ENCODE measurements at regions not wholly inside any gene's neighbourhood (a gene's known extent, or its start where the extent isn't known, plus 50 kb on each side); places are given as distances from the start of the nearest gene placed in this dataset.
"Not testable (repeated sequence)": the region's sequence is repeated elsewhere in the genome, so short reads cannot be mapped to it uniquely, and the experiment has no call there.

DNA sequence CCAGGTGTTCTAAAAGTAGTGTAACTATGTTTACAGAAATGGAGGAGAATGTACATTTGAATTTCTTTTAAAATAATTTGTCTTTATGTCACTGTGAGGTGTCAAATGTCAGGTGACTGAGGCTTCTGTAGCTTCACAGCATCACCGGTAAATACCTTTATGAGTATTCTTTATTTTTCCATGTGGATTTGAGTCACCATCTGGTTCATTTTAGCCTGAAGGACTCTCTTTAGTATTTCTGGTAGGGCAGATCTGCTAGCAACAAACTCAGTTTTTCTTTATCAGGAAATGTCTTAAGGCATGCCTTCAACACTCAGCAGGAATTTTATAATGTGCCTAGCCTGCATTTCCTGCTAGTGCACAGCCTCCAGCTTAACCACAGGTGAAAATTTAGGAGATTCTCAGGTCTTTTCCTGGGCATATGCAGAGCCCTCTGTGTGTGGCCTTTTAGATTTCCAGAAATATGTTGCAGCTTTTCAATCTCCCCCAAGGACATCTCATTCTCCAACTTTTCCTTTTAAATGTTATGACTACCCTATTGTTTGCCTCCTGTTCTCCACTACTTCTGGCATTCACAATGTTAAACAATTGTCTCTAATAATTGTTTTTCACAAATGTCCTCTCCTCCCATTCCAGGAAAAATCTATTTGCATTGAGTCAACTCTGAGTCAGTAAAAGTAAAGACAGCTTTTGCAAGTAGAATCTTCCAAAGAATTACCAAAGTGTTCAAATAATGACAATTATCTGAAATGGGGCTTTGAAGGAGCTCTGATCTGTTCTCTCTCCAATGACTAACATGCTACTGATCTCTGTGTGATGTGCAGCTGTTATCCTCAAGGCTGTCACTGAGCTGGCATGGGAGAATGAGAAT lies 239.4 kb upstream of the CPHXL start:
- DNase-seq (ENCODE audit: low read depth) = no peak
- TF ChIP-seq, protein P1, sequence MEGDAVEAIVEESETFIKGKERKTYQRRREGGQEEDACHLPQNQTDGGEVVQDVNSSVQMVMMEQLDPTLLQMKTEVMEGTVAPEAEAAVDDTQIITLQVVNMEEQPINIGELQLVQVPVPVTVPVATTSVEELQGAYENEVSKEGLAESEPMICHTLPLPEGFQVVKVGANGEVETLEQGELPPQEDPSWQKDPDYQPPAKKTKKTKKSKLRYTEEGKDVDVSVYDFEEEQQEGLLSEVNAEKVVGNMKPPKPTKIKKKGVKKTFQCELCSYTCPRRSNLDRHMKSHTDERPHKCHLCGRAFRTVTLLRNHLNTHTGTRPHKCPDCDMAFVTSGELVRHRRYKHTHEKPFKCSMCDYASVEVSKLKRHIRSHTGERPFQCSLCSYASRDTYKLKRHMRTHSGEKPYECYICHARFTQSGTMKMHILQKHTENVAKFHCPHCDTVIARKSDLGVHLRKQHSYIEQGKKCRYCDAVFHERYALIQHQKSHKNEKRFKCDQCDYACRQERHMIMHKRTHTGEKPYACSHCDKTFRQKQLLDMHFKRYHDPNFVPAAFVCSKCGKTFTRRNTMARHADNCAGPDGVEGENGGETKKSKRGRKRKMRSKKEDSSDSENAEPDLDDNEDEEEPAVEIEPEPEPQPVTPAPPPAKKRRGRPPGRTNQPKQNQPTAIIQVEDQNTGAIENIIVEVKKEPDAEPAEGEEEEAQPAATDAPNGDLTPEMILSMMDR (IDR thresholded peaks at IDR 0.05; ENCODE audit: control insufficient read depth, extremely low read depth, insufficient read depth) = no peak
- no peak overlapping the region for H3K4me3 ChIP-seq (ENCODE audit: low read depth, low read length)

DNA sequence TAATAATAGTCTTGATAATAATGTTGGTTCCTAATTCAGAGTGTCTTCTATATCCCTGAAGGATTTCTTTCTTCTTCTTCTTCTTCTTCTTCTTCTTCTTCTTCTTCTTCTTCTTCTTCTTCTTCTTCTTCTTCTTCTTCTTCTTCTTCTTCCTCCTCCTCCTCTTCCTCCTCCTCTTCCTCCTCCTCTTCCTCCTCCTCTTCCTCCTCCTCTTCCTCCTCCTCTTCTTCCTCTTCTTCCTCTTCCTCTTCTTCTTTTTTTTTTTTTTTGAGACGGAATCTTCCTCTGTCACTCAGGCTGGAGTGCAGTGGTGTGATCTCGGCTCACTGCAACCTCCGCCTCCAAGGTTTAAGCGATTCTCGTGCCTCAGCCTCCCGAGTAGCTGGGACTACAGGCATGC lies 242.8 kb upstream of the CPHXL start:
- DNase-seq (ENCODE audit: low read depth); H3K4me3 ChIP-seq (ENCODE audit: low read depth, low read length): not testable (repeated sequence)

DNA sequence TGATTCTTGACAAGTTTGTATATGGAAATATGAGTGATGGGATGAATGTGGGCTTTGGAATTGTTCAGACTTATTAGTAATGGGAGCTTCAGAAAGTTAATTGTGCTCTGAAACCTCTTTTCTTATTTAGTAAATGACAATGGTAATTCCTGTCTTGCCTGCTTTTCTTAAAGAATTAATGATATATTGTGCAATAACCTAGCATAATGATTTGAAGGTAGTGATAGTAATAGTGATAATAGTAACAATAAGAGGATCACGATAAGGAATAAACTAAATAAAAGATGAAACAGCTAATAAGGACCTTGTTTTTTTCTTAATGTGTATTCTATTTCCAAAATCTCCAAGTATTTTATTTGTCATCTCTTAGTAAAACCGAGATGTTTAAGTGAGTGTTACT lies 245.0 kb upstream of the CPHXL start:
- TF ChIP-seq, protein P1 (IDR thresholded peaks at IDR 0.05; ENCODE audit: control insufficient read depth, extremely low read depth, insufficient read depth) = no peak
- H3K4me3 ChIP-seq (ENCODE audit: low read depth, low read length) = no peak overlapping the region
- DNase-seq (ENCODE audit: low read depth) = no peak

DNA sequence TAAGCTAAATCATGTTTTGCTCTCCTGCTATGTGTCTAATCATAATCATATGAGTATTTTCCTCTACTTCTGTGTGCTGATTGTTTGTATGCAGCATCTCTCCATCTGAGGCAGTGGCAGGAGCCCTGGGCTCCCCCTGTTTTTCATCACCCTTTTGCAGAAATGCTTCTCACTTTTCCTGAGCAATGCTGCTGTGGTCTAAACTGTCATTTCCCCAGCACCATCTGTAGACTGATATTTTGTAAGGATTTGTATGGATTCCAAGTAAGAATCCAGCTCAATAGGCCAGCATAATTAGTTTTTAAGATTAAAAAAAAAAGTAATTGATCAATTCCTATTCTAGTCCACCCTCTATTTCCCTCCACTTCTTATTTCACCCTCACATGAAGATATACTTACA lies 257.0 kb upstream of the CPHXL start:
- H3K4me3 ChIP-seq (ENCODE audit: low read depth, low read length) = no peak overlapping the region
- no peak for DNase-seq (ENCODE audit: low read depth)
- TF ChIP-seq, protein P1 (IDR thresholded peaks at IDR 0.05; ENCODE audit: control insufficient read depth, extremely low read depth, insufficient read depth) = no peak

DNA sequence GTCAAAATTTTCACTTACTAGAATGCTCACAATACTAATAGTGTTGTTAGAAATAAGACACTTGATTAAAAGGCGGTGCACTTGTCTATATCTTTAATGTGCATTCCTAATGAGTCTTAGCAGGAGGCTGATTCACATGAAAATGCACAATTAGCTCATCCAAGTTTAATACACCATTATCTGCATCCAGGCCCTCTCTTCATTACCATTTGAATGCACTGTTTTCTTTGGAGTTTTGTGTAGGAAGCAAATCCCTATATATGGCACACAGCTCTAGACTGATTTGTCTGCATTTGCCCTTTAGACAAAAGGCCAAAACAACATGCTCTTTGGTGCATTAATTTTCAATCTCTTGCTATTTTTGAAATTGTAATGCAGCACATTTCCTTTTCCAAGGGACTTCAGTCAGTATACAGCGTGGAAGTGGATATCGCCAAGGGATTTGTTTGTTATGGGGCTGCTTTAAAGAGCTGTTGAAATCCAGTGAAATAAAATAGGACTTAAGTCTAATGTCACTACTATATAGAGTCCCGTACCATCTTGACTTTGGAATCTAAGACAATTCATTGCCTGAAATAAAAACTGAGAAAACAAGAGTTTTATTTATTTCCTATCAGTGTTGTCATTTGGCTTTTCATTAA lies 257.6 kb upstream of the CPHXL start:
- TF ChIP-seq, protein P1 (IDR thresholded peaks at IDR 0.05; ENCODE audit: control insufficient read depth, extremely low read depth, insufficient read depth) = no peak
- no peak for DNase-seq (ENCODE audit: low read depth)
- H3K4me3 ChIP-seq (ENCODE audit: low read depth, low read length) = no peak overlapping the region

DNA sequence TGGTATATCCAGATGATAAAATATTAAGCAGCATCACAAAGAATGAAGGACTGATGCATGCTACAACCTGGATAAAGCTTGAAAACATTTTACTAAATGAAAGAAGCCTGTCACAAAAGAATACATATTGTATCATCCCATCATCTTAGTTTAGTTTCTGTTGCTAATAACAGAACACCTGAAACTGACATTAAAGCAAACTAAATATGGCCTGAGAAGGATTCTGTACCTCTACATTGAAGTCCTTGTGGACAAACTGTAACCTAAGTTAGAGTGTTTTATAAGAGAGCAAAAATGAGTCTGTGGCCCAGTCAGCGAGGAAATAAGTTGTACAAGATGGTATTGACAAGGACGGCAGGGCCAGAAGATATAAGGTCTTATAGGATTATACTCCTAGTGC lies 261.0 kb upstream of the CPHXL start:
- H3K4me3 ChIP-seq (ENCODE audit: low read depth, low read length) = no peak overlapping the region
- DNase-seq (ENCODE audit: low read depth) = no peak
- TF ChIP-seq, protein P1 (IDR thresholded peaks at IDR 0.05; ENCODE audit: control insufficient read depth, extremely low read depth, insufficient read depth) = no peak

DNA sequence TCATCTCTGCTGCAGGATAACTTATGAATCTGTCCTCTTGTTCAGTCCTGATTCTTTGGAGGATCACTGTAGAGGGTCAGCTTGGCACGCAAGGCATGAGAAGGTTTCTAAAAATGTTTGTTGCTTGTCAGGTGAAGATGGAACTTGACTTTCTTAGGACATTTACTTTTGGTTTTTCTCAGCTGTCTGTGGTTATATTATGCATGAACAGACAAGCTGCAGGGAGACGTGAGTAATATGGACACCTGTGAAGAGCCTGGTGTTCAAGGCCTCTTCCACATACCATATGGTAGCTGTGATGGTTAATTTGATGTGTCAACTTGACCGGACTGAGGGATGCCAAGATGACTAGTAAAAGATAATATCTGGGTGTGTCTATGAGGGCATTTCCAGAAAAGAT lies 270.2 kb upstream of the CPHXL start:
- no peak overlapping the region for H3K4me3 ChIP-seq (ENCODE audit: low read depth, low read length)
- TF ChIP-seq, protein P1 (IDR thresholded peaks at IDR 0.05; ENCODE audit: control insufficient read depth, extremely low read depth, insufficient read depth) = no peak
- DNase-seq (ENCODE audit: low read depth) = no peak

All from LNCaP clone FGC (cell line).